H1 (cell line): ENCODE measurements at regions not wholly inside any gene's neighbourhood (a gene's known extent, or its start where the extent isn't known, plus 50 kb on each side); places are given as distances from the start of the nearest gene placed in this dataset.

ENCODE experiments used
- CTCF ChIA-PET: fragments of 300-600 bp; sonication (Branson Sonifier 250); formaldehyde crosslinking; loops from one replicate; lab custom pipeline; 2021; ENCODE audit not compliant: partially characterized antibody; lab: Charles Lee
- POLR2A ChIA-PET: fragments of 300-600 bp; sonication (Branson Sonifier 250); formaldehyde crosslinking; loops from one replicate; lab custom pipeline; 2021; ENCODE audit warnings: inconsistent platforms; ENCODE audit not compliant: partially characterized antibody; lab: Charles Lee
- DNase-seq, 2 experiments: peaks; one replicate each; pipeline versions ENCODE4 v3.0.0 to v3.0.0-alpha.2; 2010 to 2022; ENCODE audit warnings: low spot score in 2 of 2, low read depth in 1 of 2, mixed read lengths in 1 of 2
- FAIRE-seq: peaks from 2 replicates; lab custom pipeline; 2011; peaks lifted over from hg19 to GRCh38; lab: Jason Lieb, UNC
- H2AFZ ChIP-seq: 2 replicates; pipeline ENCODE4 v1.8.1; 2012; ENCODE audit warnings: low read length, inconsistent platforms
- H2AK5ac ChIP-seq: 2 replicates; pipeline ENCODE4 v1.6.1; 2013; ENCODE audit warnings: low read depth, low read length
- H2BK120ac ChIP-seq: replicated peaks from 2 replicates; pipeline ENCODE3; 2013; ENCODE audit warnings: low read depth, low read length, inconsistent platforms
- H2BK12ac ChIP-seq: 2 replicates; pipeline ENCODE4 v1.6.1; 2013; ENCODE audit warnings: low read depth, low read length
- H2BK15ac ChIP-seq: 2 replicates; pipeline ENCODE4 v1.6.1; 2013; ENCODE audit warnings: low read length
- H2BK20ac ChIP-seq: 2 replicates; pipeline ENCODE4 v1.6.1; 2013; ENCODE audit warnings: low read length
- H2BK5ac ChIP-seq: 2 replicates; pipeline ENCODE4 v1.6.1; 2013; ENCODE audit warnings: low read depth, low read length
- H3K14ac ChIP-seq: 2 replicates; pipeline ENCODE4 v1.6.1; 2013; ENCODE audit warnings: inconsistent platforms; ENCODE audit not compliant: insufficient read length
- H3K18ac ChIP-seq: 2 replicates; pipeline ENCODE4 v1.6.1; 2013; ENCODE audit warnings: low read length; ENCODE audit errors: extremely low read depth
- H3K23ac ChIP-seq: 2 replicates; pipeline ENCODE4 v1.6.1; 2013; ENCODE audit warnings: inconsistent platforms; ENCODE audit not compliant: insufficient read length
- H3K23me2 ChIP-seq: 2 replicates; pipeline ENCODE4 v1.6.1; 2013; ENCODE audit warnings: low read depth, low read length
- H3K27ac ChIP-seq: 2 replicates; pipeline ENCODE4 v1.6.1; 2011; ENCODE audit warnings: low read depth, low read length, inconsistent platforms
- H3K27me3 ChIP-seq, 4 experiments: replicated peaks in 1 of 4; 1 replicate in 1 of 4; 2 replicates in 3 of 4; pipeline versions ENCODE4 v1.6.1 to v1.8.1; 2011 to 2013; ENCODE audit warnings: low read length in 3 of 4, mild to moderate bottlenecking in 3 of 4, inconsistent platforms in 2 of 4, mixed read lengths in 2 of 4, moderate library complexity in 1 of 4; ENCODE audit not compliant: control insufficient read depth in 3 of 4, insufficient read depth in 3 of 4; ENCODE audit errors: extremely low read depth in 1 of 4
- H3K36me3 ChIP-seq, 4 experiments: 2 replicates each; pipeline versions ENCODE4 v1.6.1 to v1.8.1; 2011 to 2013; ENCODE audit warnings: mild to moderate bottlenecking in 4 of 4, low read length in 3 of 4, moderate library complexity in 2 of 4, control low read depth in 1 of 4, inconsistent platforms in 1 of 4; ENCODE audit not compliant: insufficient read depth in 4 of 4, control insufficient read depth in 2 of 4
- H3K4ac ChIP-seq: replicated peaks from 2 replicates; pipeline ENCODE3; 2013; ENCODE audit warnings: low read length, low read depth, mixed read lengths, inconsistent platforms; ENCODE audit not compliant: insufficient read length
- H3K4me1 ChIP-seq, 4 experiments: replicated peaks in 1 of 4; 1 replicate in 1 of 4; 2 replicates in 3 of 4; pipeline versions ENCODE4 v1.6.1 to v1.8.1; 2011 to 2013; ENCODE audit warnings: low read length in 3 of 4, inconsistent platforms in 2 of 4, mixed read lengths in 1 of 4; ENCODE audit not compliant: insufficient read depth in 4 of 4, control insufficient read depth in 3 of 4
- H3K4me2 ChIP-seq, 2 experiments: 2 replicates each; pipeline versions ENCODE4 v1.6.1 to v1.8.1; 2011 to 2013; ENCODE audit warnings: low read depth in 2 of 2, low read length in 2 of 2, control low read depth in 1 of 2, inconsistent platforms in 1 of 2, mild to moderate bottlenecking in 1 of 2; ENCODE audit not compliant: insufficient read depth in 1 of 2
- H3K4me3 ChIP-seq, 4 experiments: fragments of 200-600, 300-600 bp in 1 of 4; sonication (generic), shearing (Covaris generic), sonication (Bioruptor Twin) in 1 of 4; 2 replicates each; pipeline versions ENCODE4 v1.5.1 to v1.8.1; 2011 to 2016; ENCODE audit warnings: low read length in 4 of 4, low read depth in 3 of 4, control low read depth in 2 of 4, inconsistent platforms in 2 of 4, mild to moderate bottlenecking in 2 of 4, mixed read lengths in 1 of 4, moderate library complexity in 1 of 4; ENCODE audit not compliant: insufficient read depth in 2 of 4; ENCODE audit errors: extremely low read depth in 1 of 4
- H3K56ac ChIP-seq: replicated peaks from 2 replicates; pipeline ENCODE3; 2013; ENCODE audit warnings: low read depth, mild to moderate bottlenecking, mixed read lengths, low read length, inconsistent platforms; ENCODE audit not compliant: insufficient read length
- H3K79me1 ChIP-seq: 2 replicates; pipeline ENCODE4 v1.6.1; 2013; ENCODE audit warnings: low read depth, low read length, control low read depth
- H3K79me2 ChIP-seq, 2 experiments: 2 replicates each; pipeline versions ENCODE4 v1.6.1 to v1.8.1; 2012 to 2013; ENCODE audit warnings: low read length in 2 of 2, mild to moderate bottlenecking in 2 of 2, inconsistent platforms in 1 of 2; ENCODE audit not compliant: insufficient read depth in 2 of 2, control insufficient read depth in 1 of 2
- H3K9ac ChIP-seq, 4 experiments: replicated peaks in 1 of 4; 1 replicate in 1 of 4; 2 replicates in 3 of 4; pipeline versions ENCODE4 v1.6.1 to v1.8.1; 2011 to 2013; ENCODE audit warnings: low read depth in 3 of 4, low read length in 3 of 4, control low read depth in 2 of 4, mild to moderate bottlenecking in 2 of 4, moderate library complexity in 2 of 4, inconsistent platforms in 1 of 4; ENCODE audit errors: extremely low read depth in 1 of 4
- H3K9me3 ChIP-seq, 2 experiments: 2 replicates each; pipeline versions ENCODE4 v1.6.1 to v1.8.1; 2012 to 2013; ENCODE audit warnings: mild to moderate bottlenecking in 2 of 2, moderate library complexity in 2 of 2, control low read depth in 1 of 2, inconsistent platforms in 1 of 2, low read depth in 1 of 2, low read length in 1 of 2, mixed read lengths in 1 of 2; ENCODE audit not compliant: insufficient read depth in 2 of 2
- H4K20me1 ChIP-seq, 2 experiments: replicated peaks in 1 of 2; 2 replicates each; pipeline versions ENCODE3 to v1.8.1; 2011 to 2013; ENCODE audit warnings: inconsistent platforms in 2 of 2, low read length in 2 of 2, mild to moderate bottlenecking in 1 of 2; ENCODE audit not compliant: insufficient read depth in 2 of 2, control insufficient read depth in 1 of 2
- H4K5ac ChIP-seq: 2 replicates; pipeline ENCODE4 v1.6.1; 2013; ENCODE audit warnings: low read length, low read depth, mixed read lengths, inconsistent platforms; ENCODE audit not compliant: insufficient read length
- H4K8ac ChIP-seq: 2 replicates; pipeline ENCODE4 v1.8.0; 2013; ENCODE audit warnings: mild to moderate bottlenecking, moderate library complexity, low read length, inconsistent platforms; ENCODE audit not compliant: insufficient read depth; ENCODE audit errors: extremely low read depth
- H4K91ac ChIP-seq: replicated peaks from 2 replicates; pipeline ENCODE3; 2013; ENCODE audit warnings: low read length, mixed read lengths, inconsistent platforms; ENCODE audit not compliant: insufficient read length
- BCL11A ChIP-seq, 2 experiments: IDR thresholded peaks; one replicate each; pipeline ENCODE4 v1.6.1; 2011; ENCODE audit warnings: low read depth in 2 of 2, low read length in 2 of 2, mild to moderate bottlenecking in 2 of 2
- CHD1 ChIP-seq: IDR thresholded peaks from 2 replicates; pipeline ENCODE4 v1.6.1; 2012; ENCODE audit warnings: low read depth, low read length, improper control_type of control experiment
- EZH2 ChIP-seq: fragments of 200-600 bp; sonication (generic); IDR thresholded peaks from 2 replicates; pipeline ENCODE4 v1.7.1; 2012; ENCODE audit warnings: low read depth, mild to moderate bottlenecking, moderate library complexity, low read length, inconsistent platforms; ENCODE audit not compliant: severe bottlenecking
- FOSL1 ChIP-seq: IDR thresholded peaks from 2 replicates; pipeline ENCODE4 v1.6.1; 2011; ENCODE audit warnings: mild to moderate bottlenecking, low read depth, low read length, moderate library complexity; ENCODE audit not compliant: insufficient read depth
- GABPA ChIP-seq: IDR thresholded peaks from 2 replicates; pipeline ENCODE4 v1.6.1; 2011; ENCODE audit warnings: mild to moderate bottlenecking, low read length, moderate library complexity, borderline replicate concordance; ENCODE audit not compliant: insufficient read depth
- GTF2F1 ChIP-seq: IDR thresholded peaks from 2 replicates; pipeline ENCODE4 v1.6.1; 2012; ENCODE audit warnings: low read depth, low read length, improper control_type of control experiment, borderline replicate concordance
- HDAC2 ChIP-seq, 2 experiments: fragments of 300-600 bp in 1 of 2; sonication (generic) in 1 of 2; IDR thresholded peaks; 2 replicates each; pipeline ENCODE4 v1.6.1; 2011 to 2012; ENCODE audit warnings: low read depth in 2 of 2, low read length in 2 of 2, mild to moderate bottlenecking in 2 of 2, moderate library complexity in 2 of 2, borderline replicate concordance in 1 of 2, inconsistent platforms in 1 of 2
- HDAC6 ChIP-seq: IDR thresholded peaks from one replicate; pipeline ENCODE4 v1.7.1; 2012; ENCODE audit warnings: low read depth, mild to moderate bottlenecking, inconsistent platforms, low read length, moderate library complexity
- KDM4A ChIP-seq: IDR thresholded peaks from one replicate; pipeline ENCODE4 v1.7.1; 2012; ENCODE audit warnings: low read depth, mild to moderate bottlenecking, moderate library complexity, low read length, inconsistent platforms; ENCODE audit not compliant: severe bottlenecking
- MAFK ChIP-seq: IDR thresholded peaks from 2 replicates; pipeline ENCODE4 v1.6.1; 2012; ENCODE audit warnings: low read depth, mild to moderate bottlenecking, improper control_type of control experiment, low read length
- RBBP5 ChIP-seq: IDR thresholded peaks from 2 replicates; pipeline ENCODE4 v1.7.1; 2012; ENCODE audit warnings: low read depth, mild to moderate bottlenecking, inconsistent platforms, low read length, moderate library complexity, borderline replicate concordance
- RXRA ChIP-seq: IDR thresholded peaks from 2 replicates; pipeline ENCODE4 v1.6.1; 2011; ENCODE audit warnings: low read depth, mild to moderate bottlenecking, low read length, moderate library complexity; ENCODE audit not compliant: insufficient read depth
- SAP30 ChIP-seq: fragments of 300-600 bp; sonication (generic); IDR thresholded peaks from 2 replicates; pipeline ENCODE4 v1.7.1; 2012; ENCODE audit warnings: low read length, moderate library complexity, mild to moderate bottlenecking, inconsistent platforms; ENCODE audit not compliant: insufficient read depth, insufficient replicate concordance
- TAF1 ChIP-seq: IDR thresholded peaks from 2 replicates; pipeline ENCODE4 v1.6.1; 2011; ENCODE audit warnings: mild to moderate bottlenecking, low read depth, low read length
- TEAD4 ChIP-seq: IDR thresholded peaks from 2 replicates; pipeline ENCODE4 v1.6.1; 2012; ENCODE audit warnings: low read depth, low read length, inconsistent platforms, mixed read lengths
- WGBS, 2 experiments: shearing (Covaris generic) in 1 of 2; methylation state at CpG; one replicate each; pipeline versions ENCODE4 v1.1.6 to v1.1.7; 2013 to 2015; ENCODE audit warnings: low lambda C conversion rate in 2 of 2, mixed read lengths in 2 of 2, inconsistent platforms in 1 of 2, low coverage in 1 of 2, missing lambda C conversion rate in 1 of 2; ENCODE audit not compliant: insufficient replicate concordance in 2 of 2, insufficient coverage in 1 of 2, insufficient read length in 1 of 2; ENCODE audit errors: extremely low coverage in 1 of 2, missing lambda C conversion rate in 1 of 2; 5-methylcytosine and 5-hydroxymethylcytosine counted together

DNA sequence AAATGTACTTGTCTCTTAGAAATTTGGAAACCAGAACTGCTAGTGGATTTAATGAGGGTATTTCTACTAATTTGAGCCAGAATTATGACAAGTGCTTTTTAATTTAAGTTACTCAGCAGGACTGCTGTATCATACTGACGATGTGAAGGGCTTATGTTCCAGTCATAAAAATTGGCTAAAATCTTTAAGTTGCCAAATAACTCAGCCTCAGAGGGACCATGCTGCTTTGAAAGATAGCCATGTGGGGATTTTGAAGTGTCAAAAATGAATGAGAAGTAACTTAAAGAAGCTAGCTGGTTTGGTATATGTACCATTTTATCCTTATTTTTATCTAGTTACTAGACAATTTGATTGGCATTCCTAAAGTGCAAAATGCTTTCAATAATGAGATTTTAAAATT lies 545.0 kb downstream of the DIPK2A start:
- no peak for DNase-seq
- Histone ChIP-seq H4K91ac (no peak overlapping the region), H3K27me3 (no peaks in the 10 kb centered on the region), H2AFZ (no peak overlapping the region), H2AK5ac (no peak overlapping the region), H4K8ac (no peak overlapping the region), H3K79me1 (no peaks in the 10 kb centered on the region), H2BK15ac (no peak overlapping the region), H3K14ac (no peak overlapping the region), H2BK120ac (no peak overlapping the region), H3K36me3 (no peaks in the 10 kb centered on the region), H4K20me1 (no peaks in the 10 kb centered on the region), H3K4me2 (no peak overlapping the region), H3K4me1 (no peaks in the 10 kb centered on the region), H2BK20ac (no peak overlapping the region), H3K9ac (no peak overlapping the region), H4K5ac (no peak overlapping the region), H3K4me3 (no peak overlapping the region), H3K4ac (no peak overlapping the region), H3K23ac (no peak overlapping the region), H2BK5ac (no peak overlapping the region), H3K79me2 (no peaks in the 10 kb centered on the region), H3K9me3 (no peaks in the 10 kb centered on the region), H2BK12ac (no peak overlapping the region), H3K18ac (no peak overlapping the region), H3K23me2 (no peaks in the 10 kb centered on the region; the same call in 1 of the 2 replicates), H3K27ac (no peak overlapping the region), H3K56ac (no peak overlapping the region)
- ChIA-PET POLR2A (no interaction called here), CTCF (no interaction called here)
- 89% methylated on average over 1 of the region's 1 CpG; no CpG with 5 or more reads in 1 of the 2 experiments for WGBS, 2 experiments
- no peak for FAIRE-seq
- TF ChIP-seq HDAC2 (IDR thresholded peaks at IDR 0.05; ENCODE audit: borderline replicate concordance in 1 of 2, low read depth in 2 of 2, low read length in 2 of 2) (no peak), HDAC6 (no peak), TAF1 (no peak), MAFK (no peak), FOSL1 (no peak), KDM4A (no peak), GTF2F1 (no peak), RXRA (no peak), SAP30 (no peak), GABPA (no peak), CHD1 (no peak), EZH2 (no peak), TEAD4 (no peak), BCL11A (IDR thresholded peaks at IDR 0.05; ENCODE audit: low read depth in 2 of 2, low read length in 2 of 2) (no peak), RBBP5 (no peak)
